ENCODE measurements at regions not wholly inside any gene's neighbourhood (a gene's known extent, or its start where the extent isn't known, plus 50 kb on each side); places are given as distances from the start of the nearest gene placed in this dataset.
"Not testable (repeated sequence)": the region's sequence is repeated elsewhere in the genome, so short reads cannot be mapped to it uniquely, and the experiment has no call there.

DNA sequence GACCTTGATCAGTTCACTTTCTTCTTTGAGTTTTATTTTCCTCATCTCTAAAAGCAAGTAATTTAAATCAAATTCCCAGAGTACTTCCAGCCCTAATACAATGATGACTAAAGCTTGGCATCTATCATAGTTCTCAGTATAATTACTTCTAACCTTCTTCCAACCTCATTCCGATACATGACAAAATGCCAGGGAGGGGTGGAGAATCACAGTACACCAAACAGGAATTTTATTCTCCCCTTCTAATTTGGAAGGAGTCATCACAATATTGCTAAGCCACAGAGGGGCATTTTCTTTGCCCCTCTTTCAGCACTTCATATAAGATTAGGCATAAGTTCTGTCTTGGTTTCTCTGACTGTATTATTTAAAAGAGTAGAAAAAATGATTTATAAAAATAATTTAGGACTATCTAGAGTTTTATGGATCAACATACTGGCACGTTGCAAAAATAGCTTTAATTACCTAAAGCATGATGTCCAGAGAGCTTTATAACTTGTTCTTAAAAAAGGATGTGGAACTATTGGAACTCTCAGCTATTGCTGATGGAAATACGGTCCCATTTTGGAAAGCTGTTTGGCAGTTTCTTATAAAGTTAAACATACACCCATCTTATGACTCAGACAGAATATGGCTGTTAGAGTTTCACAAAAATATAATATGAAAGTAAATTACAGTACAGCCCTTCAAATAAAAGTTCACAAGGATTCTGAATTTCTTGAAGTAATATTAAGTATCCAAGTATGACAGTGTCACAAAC, 86.9 kb upstream of the UBE2E2 start:
- no peak for DNase-seq

- DNase-seq = no peak
These were observed 85.3 kb upstream of the UBE2E2 start for GRCh38 chr3:23117856-23118255.

DNA sequence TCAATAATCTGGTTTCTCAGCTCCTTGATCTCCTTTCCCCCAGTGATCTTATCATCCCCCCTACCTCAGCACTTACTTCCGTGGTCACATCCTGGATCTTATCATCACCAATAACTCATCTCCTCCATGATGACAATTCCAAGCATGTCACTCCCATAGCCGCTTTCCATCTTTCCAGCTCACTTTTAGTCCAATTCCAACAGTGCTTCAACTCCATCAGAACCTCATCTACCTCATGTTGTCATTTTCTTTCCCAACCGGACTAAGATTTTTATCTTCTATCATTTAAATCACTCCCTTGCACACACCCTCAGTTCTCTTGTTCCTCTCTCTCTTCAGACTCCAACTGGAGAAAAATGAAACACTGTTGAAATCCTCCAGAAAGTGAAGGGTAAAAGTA, 75.9 kb upstream of the UBE2E2 start:
- DNase-seq = no peak

DNA sequence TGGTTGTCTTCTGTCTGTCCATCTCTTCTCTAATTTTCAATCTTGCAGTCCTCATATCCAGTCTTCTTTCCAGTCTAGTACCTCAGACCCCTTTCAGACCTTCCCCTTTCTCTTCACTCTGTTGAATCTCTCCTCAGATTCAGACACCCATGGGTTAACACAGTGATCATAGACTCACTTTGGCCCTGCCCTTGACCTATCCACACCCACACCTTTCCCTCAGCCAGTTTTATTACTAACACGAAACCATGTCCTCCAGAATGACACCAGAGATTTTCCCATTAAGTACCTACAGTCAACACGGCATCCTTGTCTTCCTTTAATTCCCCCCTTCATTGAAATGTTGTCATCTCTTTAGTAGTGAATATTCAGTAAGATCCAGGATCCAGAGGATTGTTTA, 74.5 kb upstream of the UBE2E2 start:
- peak; percentile 48 for DNase-seq

DNA sequence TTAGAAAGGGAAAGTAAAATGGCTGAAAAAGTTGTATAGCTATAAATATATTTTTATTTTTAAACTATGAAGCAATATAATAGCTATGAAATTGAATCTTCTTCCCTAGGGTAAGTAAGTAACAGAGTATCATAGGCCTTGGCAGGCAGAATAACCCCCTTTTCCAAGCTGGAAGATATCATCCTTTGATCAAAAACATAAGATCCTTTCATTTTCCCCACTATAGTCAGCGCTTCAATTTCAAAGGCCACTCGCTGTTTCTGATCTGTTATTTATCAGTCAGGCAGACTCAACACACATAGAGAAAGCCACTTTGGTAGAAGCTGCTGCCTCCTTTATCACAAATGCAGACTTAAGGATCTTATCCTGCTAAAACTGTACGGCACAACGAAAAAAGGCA, 74.0 kb upstream of the UBE2E2 start:
- peak; percentile 63 for DNase-seq

- peak; percentile 74 for DNase-seq
These were observed 73.3 kb upstream of the UBE2E2 start for GRCh38 chr3:23129817-23130216.

GRCh38 chr3:23130406-23130805, 72.7 kb upstream of the UBE2E2 start:
- DNase-seq = no peak

GRCh38 chr3:23135026-23135785, 67.9 kb upstream of the UBE2E2 start:
- DNase-seq = no peak

- no peak for DNase-seq
These were observed 67.1 kb upstream of the UBE2E2 start for GRCh38 chr3:23136054-23136453.

- not testable (repeated sequence) for DNase-seq
These were observed 59.1 kb upstream of the UBE2E2 start for GRCh38 chr3:23144051-23144450.

GRCh38 chr3:23146163-23146562, 57.0 kb upstream of the UBE2E2 start:
- DNase-seq = no peak

DNA sequence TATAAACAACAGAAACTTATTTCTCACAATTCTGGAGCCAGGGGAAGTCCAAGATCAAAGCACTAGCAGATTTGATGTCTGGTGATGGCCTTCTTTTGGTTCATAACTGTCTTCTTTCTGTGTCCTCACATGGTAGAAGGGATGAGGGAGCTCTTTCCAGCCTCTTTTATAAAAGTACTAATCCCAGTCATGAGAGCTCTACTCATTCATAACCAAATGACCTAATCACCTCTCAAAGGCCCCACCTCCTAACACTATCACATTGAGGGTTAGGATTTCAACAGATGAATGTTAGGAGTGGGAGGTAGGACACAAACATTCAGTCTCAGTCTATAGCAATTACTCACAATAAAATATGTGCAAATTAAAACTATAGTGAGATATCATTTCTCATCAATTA, 50.1 kb upstream of the UBE2E2 start:
- peak; percentile 48 for DNase-seq
